ENCODE measurements at regions not wholly inside any gene's neighbourhood (a gene's known extent, or its start where the extent isn't known, plus 50 kb on each side); places are given as distances from the start of the nearest gene placed in this dataset.
"Not testable (repeated sequence)": the region's sequence is repeated elsewhere in the genome, so short reads cannot be mapped to it uniquely, and the experiment has no call there.

- H3K27ac ChIP-seq (ENCODE audit: low read depth, low read length); H3K79me1 ChIP-seq (ENCODE audit: low read length); H2BK12ac ChIP-seq (ENCODE audit: low read length); H4K8ac ChIP-seq (ENCODE audit: low read depth, low read length); H2AK5ac ChIP-seq (ENCODE audit: low read length); H3K9ac ChIP-seq (ENCODE audit: low read length); H3K4me3 ChIP-seq (ENCODE audit: low read depth, low read length); H4K12ac ChIP-seq (ENCODE audit: low read depth, low read length); H3K4me1 ChIP-seq (ENCODE audit: control insufficient read depth in 1 of 2, insufficient read depth in 2 of 2, low read length in 2 of 2); H3K36me3 ChIP-seq (ENCODE audit: control insufficient read depth in 1 of 2, insufficient read depth in 2 of 2, low read length in 2 of 2); H2BK120ac ChIP-seq (ENCODE audit: insufficient read depth, low read length, poor library complexity); H3K14ac ChIP-seq (ENCODE audit: low read length); H3K4me2 ChIP-seq (ENCODE audit: low read length); H3K79me2 ChIP-seq (ENCODE audit: control insufficient read depth, insufficient read depth, low read length, poor library complexity); H2BK5ac ChIP-seq (ENCODE audit: low read depth, low read length, poor library complexity); H3K4ac ChIP-seq (ENCODE audit: low read depth, low read length); H2AFZ ChIP-seq (ENCODE audit: insufficient read depth, low read length, poor library complexity); H4K91ac ChIP-seq (ENCODE audit: low read depth, low read length); DNase-seq; H3K18ac ChIP-seq (ENCODE audit: low read length); H3K27me3 ChIP-seq (ENCODE audit: insufficient read depth, low read length); H3K23ac ChIP-seq (ENCODE audit: low read length); H3K9me3 ChIP-seq (ENCODE audit: insufficient read depth, low read depth, low read length): not testable (repeated sequence)
- WGBS (ENCODE audit: extremely low coverage, insufficient coverage, insufficient read length), result no CpG with 5 or more reads among the region's 1 CpG
Measured at GRCh38 chr6:74438395-74438794, 742.4 kb downstream of the CD109 start.

- H3K27ac ChIP-seq (ENCODE audit: low read depth, low read length), result no peak overlapping the region
- no peak overlapping the region for H2AFZ ChIP-seq (ENCODE audit: insufficient read depth, low read length, poor library complexity)
- H3K9ac ChIP-seq (ENCODE audit: low read length), result no peak overlapping the region
- H3K79me1 ChIP-seq (ENCODE audit: low read length), result no peaks in the 10 kb centered on the region
- H2BK120ac ChIP-seq (ENCODE audit: insufficient read depth, low read length, poor library complexity), result no peak overlapping the region
- H3K27me3 ChIP-seq (ENCODE audit: insufficient read depth, low read length), result no peaks in the 10 kb centered on the region
- no peaks in the 10 kb centered on the region for H3K4me1 ChIP-seq (ENCODE audit: control insufficient read depth in 1 of 2, insufficient read depth in 2 of 2, low read length in 2 of 2)
- no peak overlapping the region for H3K23ac ChIP-seq (ENCODE audit: low read length)
- H2BK12ac ChIP-seq (ENCODE audit: low read length), result no peak overlapping the region
- DNase-seq, result no peak
- no peak overlapping the region for H2BK5ac ChIP-seq (ENCODE audit: low read depth, low read length, poor library complexity)
- H4K91ac ChIP-seq (ENCODE audit: low read depth, low read length), result no peak overlapping the region
- H3K9me3 ChIP-seq (ENCODE audit: insufficient read depth, low read depth, low read length), result no peaks in the 10 kb centered on the region
- H3K79me2 ChIP-seq (ENCODE audit: control insufficient read depth, insufficient read depth, low read length, poor library complexity), result no peaks in the 10 kb centered on the region
- H4K8ac ChIP-seq (ENCODE audit: low read depth, low read length), result no peak overlapping the region
- H4K12ac ChIP-seq (ENCODE audit: low read depth, low read length), result no peak overlapping the region
- H3K18ac ChIP-seq (ENCODE audit: low read length), result no peak overlapping the region
- no peak overlapping the region for H2AK5ac ChIP-seq (ENCODE audit: low read length)
- H3K4me2 ChIP-seq (ENCODE audit: low read length), result no peak overlapping the region
- no peak overlapping the region for H3K4me3 ChIP-seq (ENCODE audit: low read depth, low read length)
- no peaks in the 10 kb centered on the region for H3K36me3 ChIP-seq (ENCODE audit: control insufficient read depth in 1 of 2, insufficient read depth in 2 of 2, low read length in 2 of 2)
- H3K4ac ChIP-seq (ENCODE audit: low read depth, low read length), result no peak overlapping the region
- no peak overlapping the region for H3K14ac ChIP-seq (ENCODE audit: low read length)
Measured at GRCh38 chr6:74434171-74434570, 738.2 kb downstream of the CD109 start.

- no peaks in the 10 kb centered on the region for H3K27me3 ChIP-seq (ENCODE audit: insufficient read depth, low read length)
Measured at GRCh38 chr6:74431873-74432580, 736.0 kb downstream of the CD109 start.

GRCh38 chr6:74420221-74420620 is 724.2 kb downstream of the CD109 start:
- no peak overlapping the region for H3K23ac ChIP-seq (ENCODE audit: low read length)
- no peak overlapping the region for H2BK5ac ChIP-seq (ENCODE audit: low read depth, low read length, poor library complexity)
- no peak overlapping the region for H4K91ac ChIP-seq (ENCODE audit: low read depth, low read length)
- no peak overlapping the region for H3K4me3 ChIP-seq (ENCODE audit: low read depth, low read length)
- H3K79me1 ChIP-seq (ENCODE audit: low read length), result no peaks in the 10 kb centered on the region
- H2BK120ac ChIP-seq (ENCODE audit: insufficient read depth, low read length, poor library complexity), result no peak overlapping the region
- no peak overlapping the region for H3K14ac ChIP-seq (ENCODE audit: low read length)
- H3K27ac ChIP-seq (ENCODE audit: low read depth, low read length), result no peak overlapping the region
- H4K12ac ChIP-seq (ENCODE audit: low read depth, low read length), result no peak overlapping the region
- no peak overlapping the region for H2AFZ ChIP-seq (ENCODE audit: insufficient read depth, low read length, poor library complexity)
- no peak overlapping the region for H3K9ac ChIP-seq (ENCODE audit: low read length)
- no peak overlapping the region for H3K18ac ChIP-seq (ENCODE audit: low read length)
- no peak overlapping the region for H2AK5ac ChIP-seq (ENCODE audit: low read length)
- no CpG with 5 or more reads among the region's 1 CpG for WGBS (ENCODE audit: extremely low coverage, insufficient coverage, insufficient read length)
- no peak overlapping the region for H4K8ac ChIP-seq (ENCODE audit: low read depth, low read length)
- DNase-seq, result no peak
- no peaks in the 10 kb centered on the region for H3K36me3 ChIP-seq (ENCODE audit: control insufficient read depth in 1 of 2, insufficient read depth in 2 of 2, low read length in 2 of 2)
- H3K4me2 ChIP-seq (ENCODE audit: low read length), result no peak overlapping the region
- no peaks in the 10 kb centered on the region for H3K79me2 ChIP-seq (ENCODE audit: control insufficient read depth, insufficient read depth, low read length, poor library complexity)
- H3K4ac ChIP-seq (ENCODE audit: low read depth, low read length), result no peak overlapping the region
- H3K9me3 ChIP-seq (ENCODE audit: insufficient read depth, low read depth, low read length), result peaks cover 1% of the 10 kb centered on the region
- H3K27me3 ChIP-seq (ENCODE audit: insufficient read depth, low read length), result no peaks in the 10 kb centered on the region
- H3K4me1 ChIP-seq (ENCODE audit: control insufficient read depth in 1 of 2, insufficient read depth in 2 of 2, low read length in 2 of 2), result no peaks in the 10 kb centered on the region
- no peak overlapping the region for H2BK12ac ChIP-seq (ENCODE audit: low read length)

More at GRCh38 chr6:74431873-74432580, 736.0 kb downstream of the CD109 start:
- no peak overlapping the region for H3K4me3 ChIP-seq (ENCODE audit: low read depth, low read length)
- H3K9ac ChIP-seq (ENCODE audit: low read length), result no peak overlapping the region
- H3K4me2 ChIP-seq (ENCODE audit: low read length), result no peak overlapping the region
- no peak overlapping the region for H4K12ac ChIP-seq (ENCODE audit: low read depth, low read length)
- no peaks in the 10 kb centered on the region for H3K79me2 ChIP-seq (ENCODE audit: control insufficient read depth, insufficient read depth, low read length, poor library complexity)
- no peak overlapping the region for H2BK5ac ChIP-seq (ENCODE audit: low read depth, low read length, poor library complexity)
- no peak overlapping the region for H2BK120ac ChIP-seq (ENCODE audit: insufficient read depth, low read length, poor library complexity)
- no peaks in the 10 kb centered on the region for H3K9me3 ChIP-seq (ENCODE audit: insufficient read depth, low read depth, low read length)
- no peak overlapping the region for H4K91ac ChIP-seq (ENCODE audit: low read depth, low read length)
- no peak overlapping the region for H2BK12ac ChIP-seq (ENCODE audit: low read length)
- no peak overlapping the region for H2AFZ ChIP-seq (ENCODE audit: insufficient read depth, low read length, poor library complexity)
- H3K4ac ChIP-seq (ENCODE audit: low read depth, low read length), result no peak overlapping the region
- WGBS (ENCODE audit: extremely low coverage, insufficient coverage, insufficient read length), result no CpG with 5 or more reads among the region's 3 CpGs
- H3K36me3 ChIP-seq (ENCODE audit: control insufficient read depth in 1 of 2, insufficient read depth in 2 of 2, low read length in 2 of 2), result no peaks in the 10 kb centered on the region
- DNase-seq, result no peak
- no peak overlapping the region for H4K8ac ChIP-seq (ENCODE audit: low read depth, low read length)
- H3K79me1 ChIP-seq (ENCODE audit: low read length), result no peaks in the 10 kb centered on the region
- no peaks in the 10 kb centered on the region for H3K4me1 ChIP-seq (ENCODE audit: control insufficient read depth in 1 of 2, insufficient read depth in 2 of 2, low read length in 2 of 2)
- no peak overlapping the region for H3K14ac ChIP-seq (ENCODE audit: low read length)
- H2AK5ac ChIP-seq (ENCODE audit: low read length), result no peak overlapping the region
- no peak overlapping the region for H3K23ac ChIP-seq (ENCODE audit: low read length)
- H3K27ac ChIP-seq (ENCODE audit: low read depth, low read length), result no peak overlapping the region
- no peak overlapping the region for H3K18ac ChIP-seq (ENCODE audit: low read length)
